GM18505 (cell line): ENCODE measurements at regions not wholly inside any gene's neighbourhood (a gene's known extent, or its start where the extent isn't known, plus 50 kb on each side); places are given as distances from the start of the nearest gene placed in this dataset.

Source experiments
- ATAC-seq: cut with Tn5 transposase; IDR thresholded peaks from one replicate; pipeline ENCODE4 v1.9.1; 2021; ENCODE audit not compliant: unreplicated experiment
- POLR2A ChIP-seq: IDR thresholded peaks from 4 replicates; pipeline ENCODE4 v1.6.1; 2011; ENCODE audit warnings: borderline replicate concordance; ENCODE audit not compliant: insufficient read depth, insufficient read length; ENCODE audit errors: extremely low read depth

DNA sequence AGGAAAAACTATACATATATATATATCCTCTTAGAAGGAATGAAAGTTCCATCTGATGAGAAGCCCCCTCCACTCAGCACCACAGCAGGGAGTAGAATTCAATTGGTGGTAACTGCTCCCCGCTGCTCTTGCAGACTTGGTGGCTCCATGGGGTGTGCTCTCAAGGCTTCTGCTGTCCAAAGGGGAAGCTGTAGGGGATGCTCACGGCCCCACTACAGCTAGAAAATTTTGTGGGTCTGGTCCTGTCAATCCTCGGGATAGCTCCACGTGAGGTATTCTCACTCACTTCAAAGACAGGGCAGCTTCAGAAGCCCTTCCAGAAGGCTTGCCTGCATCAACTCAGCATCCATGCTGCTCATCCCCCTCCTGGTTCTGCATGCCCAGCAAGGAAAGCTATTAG is 247.2 kb downstream of the CETN3 start:
- ATAC-seq = no peak
- no peak for TF ChIP-seq POLR2A

DNA sequence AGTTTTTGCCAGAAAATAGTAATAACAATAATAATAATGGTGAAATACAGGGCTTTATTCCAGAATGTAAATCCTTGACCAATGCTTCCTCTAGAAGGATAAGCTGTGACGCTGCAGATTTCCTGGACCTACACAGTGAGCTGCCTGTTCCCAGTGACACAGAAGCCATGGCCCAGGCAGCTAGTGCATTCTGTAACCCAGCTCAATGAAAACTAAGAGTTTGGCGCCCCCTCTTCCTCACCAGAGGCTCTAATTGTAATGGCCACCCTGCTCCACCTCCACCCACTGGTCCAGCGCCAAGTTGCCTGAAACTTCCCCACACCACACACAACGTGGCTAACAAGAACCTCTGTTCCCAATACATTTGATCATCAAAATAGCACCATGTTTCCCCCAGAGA is 248.1 kb downstream of the CETN3 start:
- ATAC-seq = no peak
- TF ChIP-seq POLR2A = no peak

- no peak for TF ChIP-seq POLR2A
- ATAC-seq = no peak
Measured at GRCh38 chr5:90158131-90158530, 251.4 kb downstream of the CETN3 start.

GRCh38 chr5:90153031-90153430 is 256.5 kb downstream of the CETN3 start:
- no peak for TF ChIP-seq POLR2A
- no peak for ATAC-seq

GRCh38 chr5:90144625-90145327 is 264.8 kb downstream of the CETN3 start:
- TF ChIP-seq POLR2A = no peak
- ATAC-seq = no peak

DNA sequence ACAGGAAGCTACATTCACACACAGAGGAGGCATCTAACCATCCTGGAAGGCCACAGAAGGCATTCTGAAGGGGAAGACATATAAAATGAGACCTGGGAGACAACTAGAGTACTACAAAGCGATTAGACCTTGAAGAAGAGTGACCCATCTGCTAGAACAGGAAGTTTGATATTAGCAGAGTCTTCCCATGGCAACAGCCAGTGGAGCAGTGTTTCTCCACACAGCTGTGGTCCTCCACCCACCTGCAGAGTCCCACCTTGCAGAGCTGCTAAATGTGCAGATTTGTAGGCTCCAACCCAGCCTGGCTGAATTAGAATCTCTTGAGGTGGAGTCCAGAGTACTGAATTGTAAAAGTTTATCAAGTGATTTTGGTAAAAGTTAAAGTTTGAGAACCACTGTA is 267.0 kb downstream of the CETN3 start:
- no peak for TF ChIP-seq POLR2A
- ATAC-seq = no peak

DNA sequence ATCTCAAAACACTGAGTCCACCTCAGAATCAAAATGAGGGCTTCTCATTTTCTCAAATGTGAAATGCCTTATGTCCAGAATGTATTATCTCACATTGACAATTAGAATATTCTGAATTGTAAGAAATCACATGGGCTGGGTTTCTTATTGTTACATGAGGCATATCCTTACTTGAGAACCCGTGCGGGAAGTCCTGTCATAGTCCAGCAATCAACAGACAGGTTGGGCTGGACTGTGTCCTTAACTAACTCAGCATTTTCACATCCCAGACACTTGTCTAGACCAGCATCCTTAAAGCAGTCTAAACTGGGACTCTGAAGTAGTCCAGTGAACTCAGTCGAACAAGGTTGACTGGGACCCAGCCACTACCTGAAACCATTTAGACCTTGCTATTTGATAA is 267.6 kb downstream of the CETN3 start:
- no peak for TF ChIP-seq POLR2A
- no peak for ATAC-seq

GRCh38 chr5:90136952-90137528 is 272.5 kb downstream of the CETN3 start:
- ATAC-seq = no peak
- no peak for TF ChIP-seq POLR2A

DNA sequence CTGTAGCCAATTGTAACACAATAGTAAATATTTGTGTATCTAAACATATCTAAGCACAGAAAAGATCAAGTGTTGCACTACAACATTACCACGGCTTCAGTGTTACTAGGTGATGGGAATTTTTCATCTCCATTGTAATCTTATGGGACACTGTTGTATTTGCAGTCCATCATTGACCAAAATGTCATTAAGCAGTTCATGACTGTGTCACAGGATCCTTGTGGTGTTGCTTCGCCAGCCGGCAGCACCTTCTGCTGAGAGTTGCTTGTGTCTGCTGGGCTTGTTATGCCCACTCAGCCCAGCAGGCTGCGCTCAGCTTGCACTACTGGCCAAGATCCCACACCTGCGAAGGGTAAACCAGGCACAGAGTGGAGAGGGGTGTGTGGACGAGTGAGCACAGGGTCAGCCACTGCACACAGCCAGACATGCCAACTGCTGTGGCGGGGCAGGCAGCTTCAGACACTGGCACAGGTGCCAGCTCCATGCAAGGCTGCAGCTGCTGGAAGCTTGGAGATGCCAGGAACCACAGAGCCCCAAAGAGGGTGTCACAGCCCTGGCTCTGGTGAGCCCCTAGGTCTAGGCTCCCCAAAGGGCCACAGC is 273.7 kb downstream of the CETN3 start:
- ATAC-seq = no peak
- TF ChIP-seq POLR2A = no peak

GRCh38 chr5:90134892-90135291 is 274.7 kb downstream of the CETN3 start:
- TF ChIP-seq POLR2A = no peak
- no peak for ATAC-seq

- TF ChIP-seq POLR2A = no peak
- no peak for ATAC-seq
Measured at GRCh38 chr5:90134381-90134780, 275.2 kb downstream of the CETN3 start.

GRCh38 chr5:90133941-90134340 is 275.6 kb downstream of the CETN3 start:
- no peak for ATAC-seq
- no peak for TF ChIP-seq POLR2A

DNA sequence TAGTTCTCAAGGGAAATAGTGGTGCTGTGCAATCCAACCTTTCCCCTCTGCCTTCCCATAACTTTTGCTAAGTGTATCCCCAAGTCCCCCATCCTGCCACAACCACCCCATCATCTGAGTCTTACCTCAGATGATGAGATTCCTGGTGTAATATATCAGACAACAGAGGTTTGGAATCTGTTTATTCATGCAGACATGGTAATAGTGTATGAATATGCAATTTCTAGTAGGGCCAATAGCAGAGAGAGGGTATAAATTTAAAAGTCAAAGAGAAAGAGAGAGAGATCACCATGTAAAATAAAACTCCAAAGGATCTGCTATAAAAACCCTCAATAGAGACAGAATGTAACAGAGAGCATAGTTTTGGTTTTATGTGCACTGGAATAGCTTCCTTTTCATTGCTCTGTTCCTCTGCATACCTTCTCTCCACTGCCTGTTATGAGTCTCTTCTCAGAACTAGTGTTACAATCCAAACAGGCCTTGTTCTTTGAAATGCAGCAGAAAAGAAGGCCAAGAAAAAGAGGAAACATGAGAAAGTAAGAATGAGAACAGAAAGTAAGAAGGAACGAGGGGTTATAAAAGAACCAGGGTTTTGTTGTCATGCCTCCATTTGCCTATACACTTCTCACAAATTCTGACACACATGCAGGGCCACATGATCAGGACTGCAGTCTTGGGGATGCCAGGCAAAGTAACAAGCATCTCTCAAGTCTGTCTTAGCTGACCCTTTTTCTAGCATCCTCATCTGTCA is 278.0 kb downstream of the CETN3 start:
- ATAC-seq = peak; percentile 81
- TF ChIP-seq POLR2A = no peak

DNA sequence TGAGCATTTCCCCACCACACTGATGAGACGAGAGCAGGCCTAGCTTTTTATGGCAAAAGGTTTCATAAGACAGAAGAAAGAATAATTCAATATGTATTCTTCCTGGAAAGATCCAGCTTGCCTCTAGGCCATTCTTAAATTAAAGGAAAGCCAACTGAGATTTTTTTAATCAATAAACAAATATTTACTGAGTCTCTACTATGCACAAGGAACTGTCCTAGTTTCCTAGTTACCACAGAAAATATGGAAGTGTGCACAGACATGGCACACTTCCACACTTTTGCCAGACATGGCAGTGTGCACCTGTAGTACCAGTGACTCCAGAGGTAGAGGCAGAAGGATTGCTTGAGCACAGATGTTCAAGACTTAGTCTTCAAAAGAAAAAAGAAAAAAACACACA is 281.0 kb downstream of the CETN3 start:
- no peak for ATAC-seq
- TF ChIP-seq POLR2A = no peak

GRCh38 chr5:90119531-90119971 is 290.0 kb downstream of the CETN3 start:
- ATAC-seq = no peak
- no peak for TF ChIP-seq POLR2A

DNA sequence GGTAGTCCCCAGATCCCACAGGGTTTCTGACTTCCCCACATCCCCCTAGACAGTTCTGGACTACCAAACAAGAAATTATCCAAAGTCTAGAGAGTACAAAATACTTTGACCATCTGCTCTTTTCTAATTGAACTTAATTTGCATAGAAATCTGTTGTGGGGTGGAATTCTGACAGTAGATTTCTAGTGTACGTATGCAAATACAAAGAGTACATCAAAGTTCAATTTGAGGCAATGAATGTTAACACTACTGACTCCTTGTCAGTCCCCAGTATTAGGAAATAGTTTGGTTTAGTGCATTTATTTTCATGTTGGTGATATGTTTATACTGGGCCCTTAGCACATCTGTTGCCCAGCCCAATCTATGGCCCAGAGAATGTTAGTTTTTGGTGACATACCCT is 292.6 kb downstream of the CETN3 start:
- no peak for ATAC-seq

More for the DNA sequence above, 292.6 kb downstream of the CETN3 start:
- no peak for TF ChIP-seq POLR2A
